IMR-90 (cell line): ENCODE measurements at regions not wholly inside any gene's neighbourhood (a gene's known extent, or its start where the extent isn't known, plus 50 kb on each side); places are given as distances from the start of the nearest gene placed in this dataset.

Source experiments
- CEBPB ChIP-seq: IDR thresholded peaks from 2 replicates; pipeline ENCODE4 v1.6.1; 2012; ENCODE audit warnings: low read depth, low read length, improper control_type of control experiment
- FOS ChIP-seq: fragments of 150-350 bp; IDR thresholded peaks from 2 replicates; pipeline ENCODE4 v1.6.1; 2016; ENCODE audit warnings: low read depth, low read length
- MAFK ChIP-seq: IDR thresholded peaks from 2 replicates; pipeline ENCODE4 v1.6.1; 2012; ENCODE audit warnings: low read depth, low read length, improper control_type of control experiment
- MAZ ChIP-seq: IDR thresholded peaks from 2 replicates; pipeline ENCODE4 v1.6.1; 2012; ENCODE audit warnings: low read depth, mild to moderate bottlenecking, low read length, improper control_type of control experiment, moderate library complexity, borderline replicate concordance
- NFE2L2 ChIP-seq: fragments of 150-350 bp; IDR thresholded peaks from 2 replicates; pipeline ENCODE4 v1.6.1; 2016; ENCODE audit warnings: low read depth, mild to moderate bottlenecking, low read length
- POLR2A ChIP-seq: IDR thresholded peaks from 2 replicates; pipeline ENCODE4 v1.6.1; 2012; ENCODE audit warnings: mild to moderate bottlenecking, low read depth, low read length
- RAD21 ChIP-seq: IDR thresholded peaks from 2 replicates; pipeline ENCODE4 v1.6.1; 2012; ENCODE audit warnings: low read length, improper control_type of control experiment
- USF2 ChIP-seq: fragments of 150-350 bp; IDR thresholded peaks from 2 replicates; pipeline ENCODE4 v1.6.1; 2017; ENCODE audit warnings: mild to moderate bottlenecking, antibody characterized with exemption, low read length, low read depth
- TF ChIP-seq, protein P1 (sequence below): conservative IDR thresholded peaks from 2 replicates; pipeline ENCODE4 v1.5.1; 2012; ENCODE audit warnings: mild to moderate bottlenecking, low read depth, low read length, improper control_type of control experiment

- TF ChIP-seq, protein P1, sequence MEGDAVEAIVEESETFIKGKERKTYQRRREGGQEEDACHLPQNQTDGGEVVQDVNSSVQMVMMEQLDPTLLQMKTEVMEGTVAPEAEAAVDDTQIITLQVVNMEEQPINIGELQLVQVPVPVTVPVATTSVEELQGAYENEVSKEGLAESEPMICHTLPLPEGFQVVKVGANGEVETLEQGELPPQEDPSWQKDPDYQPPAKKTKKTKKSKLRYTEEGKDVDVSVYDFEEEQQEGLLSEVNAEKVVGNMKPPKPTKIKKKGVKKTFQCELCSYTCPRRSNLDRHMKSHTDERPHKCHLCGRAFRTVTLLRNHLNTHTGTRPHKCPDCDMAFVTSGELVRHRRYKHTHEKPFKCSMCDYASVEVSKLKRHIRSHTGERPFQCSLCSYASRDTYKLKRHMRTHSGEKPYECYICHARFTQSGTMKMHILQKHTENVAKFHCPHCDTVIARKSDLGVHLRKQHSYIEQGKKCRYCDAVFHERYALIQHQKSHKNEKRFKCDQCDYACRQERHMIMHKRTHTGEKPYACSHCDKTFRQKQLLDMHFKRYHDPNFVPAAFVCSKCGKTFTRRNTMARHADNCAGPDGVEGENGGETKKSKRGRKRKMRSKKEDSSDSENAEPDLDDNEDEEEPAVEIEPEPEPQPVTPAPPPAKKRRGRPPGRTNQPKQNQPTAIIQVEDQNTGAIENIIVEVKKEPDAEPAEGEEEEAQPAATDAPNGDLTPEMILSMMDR, result no peak
- TF ChIP-seq POLR2A (no peak), USF2 (no peak), CEBPB (no peak), RAD21 (no peak), NFE2L2 (no peak), MAZ (no peak), MAFK (no peak), FOS (no peak)
Measured at GRCh38 chr3:101978348-101978747, 129.0 kb downstream of the NFKBIZ start.
